K562 (cell line): ENCODE measurements at regions not wholly inside any gene's neighbourhood (a gene's known extent, or its start where the extent isn't known, plus 50 kb on each side); places are given as distances from the start of the nearest gene placed in this dataset.

Experiments
- BRF1 ChIP-seq: IDR thresholded peaks from 3 replicates; pipeline ENCODE4 v1.6.1; 2011; ENCODE audit warnings: borderline replicate concordance, mild to moderate bottlenecking; ENCODE audit not compliant: insufficient read length; ENCODE audit errors: extremely low read depth
- DNMT1 ChIP-seq: fragments of 450-650 bp; IDR thresholded peaks from 2 replicates; pipeline ENCODE4 v1.6.1; 2016; ENCODE audit warnings: antibody characterized with exemption, mild to moderate bottlenecking
- IFI16 ChIP-seq: fragments of 250-450 bp; sonication (Bioruptor Pico); IDR thresholded peaks from 2 replicates; pipeline ENCODE4 v2.1.2; 2022; ENCODE audit warnings: mild to moderate bottlenecking, inconsistent platforms
- PHF21A ChIP-seq: fragments of 450-650 bp; IDR thresholded peaks from 2 replicates; pipeline ENCODE4 v1.6.1; 2017; ENCODE audit warnings: low read depth, borderline replicate concordance
- SIN3B ChIP-seq: fragments of 450-650 bp; IDR thresholded peaks from 2 replicates; pipeline ENCODE4 v1.6.1; 2017; ENCODE audit warnings: low read depth, mild to moderate bottlenecking, moderate library complexity
- ZFP36 ChIP-seq: fragments of 150-350 bp; IDR thresholded peaks from 2 replicates; pipeline ENCODE4 v1.6.1; 2018; ENCODE audit warnings: low read length, low read depth; ENCODE audit not compliant: partially characterized antibody
- ZNF318 ChIP-seq, 2 experiments: fragments of 450-650 bp; IDR thresholded peaks; 2 replicates each; pipeline ENCODE4 v1.6.1; 2016; ENCODE audit warnings: mild to moderate bottlenecking in 2 of 2, borderline replicate concordance in 1 of 2, low read depth in 1 of 2, moderate library complexity in 1 of 2
- ZNF609 ChIP-seq: sonication (generic); formaldehyde crosslinking; IDR thresholded peaks from 2 replicates; pipeline ENCODE4 v1.8.1; 2023; ENCODE audit warnings: missing genetic modification reagents, mild to moderate bottlenecking, borderline replicate concordance
- TF ChIP-seq, protein P1 (sequence below), 2 experiments: fragments of 450-650 bp; conservative IDR thresholded peaks; 2 replicates each; pipeline ENCODE4 v1.6.1; 2017; ENCODE audit warnings: mild to moderate bottlenecking in 2 of 2, moderate library complexity in 2 of 2

DNA sequence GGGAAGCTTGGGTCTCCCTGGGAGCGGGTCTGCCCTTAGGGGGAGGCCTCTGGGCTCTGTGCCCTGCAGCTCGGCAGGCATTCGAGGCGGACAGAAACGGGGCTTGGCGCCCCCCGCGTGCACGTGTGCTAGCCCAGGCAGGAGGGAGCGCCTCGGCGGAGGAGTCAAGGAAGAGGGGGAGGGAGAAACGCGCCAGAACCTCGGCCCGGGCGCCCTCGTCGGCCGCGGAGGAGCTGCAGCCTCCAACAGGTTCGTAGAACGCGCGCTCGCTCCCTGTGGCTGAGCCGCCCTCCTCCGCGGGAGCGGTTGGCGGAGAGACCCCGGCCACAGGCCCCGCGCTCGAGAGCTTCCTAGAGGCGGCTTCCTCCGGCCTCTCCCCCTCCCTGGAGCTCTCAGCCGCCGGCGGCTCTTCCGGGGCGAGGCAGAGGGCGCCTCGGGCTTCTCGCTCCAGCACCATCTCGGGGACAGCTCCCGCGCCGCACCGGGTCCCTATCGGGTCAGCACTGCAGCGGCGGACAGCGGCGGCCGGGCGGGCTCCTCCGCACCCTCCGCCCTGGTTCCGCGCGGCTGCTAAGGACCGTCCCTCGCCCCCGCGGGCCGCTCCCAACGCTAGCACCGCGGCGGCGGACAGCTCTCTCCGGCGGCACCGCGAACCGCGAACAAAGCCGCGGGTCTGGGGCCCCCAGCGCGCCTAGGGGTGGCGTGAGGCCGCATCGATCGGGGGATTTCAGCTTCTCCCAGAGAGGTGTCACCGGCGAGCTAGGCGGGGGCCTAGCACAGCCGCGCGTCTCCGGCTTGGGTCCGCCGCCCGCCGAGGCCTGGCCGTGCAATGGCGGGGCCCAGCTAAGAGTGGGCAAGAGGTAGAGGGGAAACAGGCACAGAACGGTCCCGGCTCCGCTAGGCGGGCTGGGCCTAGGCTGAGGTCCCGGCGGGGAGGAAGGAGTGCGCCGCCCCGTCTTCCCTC, 74.6 kb upstream of the CPLX2 start (continued):
- TF ChIP-seq ZNF318 (IDR thresholded peaks at IDR 0.05; ENCODE audit: borderline replicate concordance in 1 of 2, low read depth in 1 of 2) (no peak), ZFP36 (no peak), BRF1 (no peak), DNMT1 (no peak), SIN3B (no peak), PHF21A (no peak), ZNF609 (CRISPR knock-in tag) (peak; percentile 98), IFI16 (CRISPR knock-in tag) (no peak)
- TF ChIP-seq, protein P1, sequence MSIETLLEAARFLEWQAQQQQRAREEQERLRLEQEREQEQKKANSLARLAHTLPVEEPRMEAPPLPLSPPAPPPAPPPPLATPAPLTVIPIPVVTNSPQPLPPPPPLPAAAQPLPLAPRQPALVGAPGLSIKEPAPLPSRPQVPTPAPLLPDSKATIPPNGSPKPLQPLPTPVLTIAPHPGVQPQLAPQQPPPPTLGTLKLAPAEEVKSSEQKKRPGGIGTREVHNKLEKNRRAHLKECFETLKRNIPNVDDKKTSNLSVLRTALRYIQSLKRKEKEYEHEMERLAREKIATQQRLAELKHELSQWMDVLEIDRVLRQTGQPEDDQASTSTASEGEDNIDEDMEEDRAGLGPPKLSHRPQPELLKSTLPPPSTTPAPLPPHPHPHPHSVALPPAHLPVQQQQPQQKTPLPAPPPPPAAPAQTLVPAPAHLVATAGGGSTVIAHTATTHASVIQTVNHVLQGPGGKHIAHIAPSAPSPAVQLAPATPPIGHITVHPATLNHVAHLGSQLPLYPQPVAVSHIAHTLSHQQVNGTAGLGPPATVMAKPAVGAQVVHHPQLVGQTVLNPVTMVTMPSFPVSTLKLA (conservative IDR thresholded peaks at IDR 0.05), result peak; percentile 69 to 93; a peak in 3 of 4 replicates
